ENCODE measurements at regions not wholly inside any gene's neighbourhood (a gene's known extent, or its start where the extent isn't known, plus 50 kb on each side); places are given as distances from the start of the nearest gene placed in this dataset.
"Not testable (repeated sequence)": the region's sequence is repeated elsewhere in the genome, so short reads cannot be mapped to it uniquely, and the experiment has no call there.

GRCh38 chr2:153626676-153627075 lies 148.1 kb upstream of the RPRM start:
- no peak for DNase-seq

GRCh38 chr2:153635494-153635893 lies 156.9 kb upstream of the RPRM start:
- no peak for DNase-seq

- DNase-seq = no peak
Observed at GRCh38 chr2:153641046-153641445, 162.5 kb upstream of the RPRM start.

- no peak for DNase-seq
Observed at GRCh38 chr2:153644955-153645354, 166.4 kb upstream of the RPRM start.

GRCh38 chr2:153645599-153645998 lies 167.0 kb upstream of the RPRM start:
- no peak for DNase-seq

- DNase-seq = no peak
Observed at GRCh38 chr2:153657651-153658050, 179.1 kb upstream of the RPRM start.

GRCh38 chr2:153661801-153662200 lies 183.2 kb upstream of the RPRM start:
- no peak for DNase-seq

GRCh38 chr2:153663371-153663770 lies 184.8 kb upstream of the RPRM start:
- no peak for DNase-seq

GRCh38 chr2:153664009-153664408 lies 185.4 kb upstream of the RPRM start:
- DNase-seq = not testable (repeated sequence)

- DNase-seq = no peak
Observed at GRCh38 chr2:153667475-153667874, 188.9 kb upstream of the RPRM start.

- no peak for DNase-seq
Observed at GRCh38 chr2:153668923-153669322, 190.4 kb upstream of the RPRM start.

- DNase-seq = no peak
Observed at GRCh38 chr2:153710128-153710527, 161.6 kb upstream of the GALNT13 start.

- no peak for DNase-seq
Observed at GRCh38 chr2:153715218-153715850, 156.4 kb upstream of the GALNT13 start.

GRCh38 chr2:153717060-153717459 lies 154.7 kb upstream of the GALNT13 start:
- no peak for DNase-seq

GRCh38 chr2:153739394-153739793 lies 132.3 kb upstream of the GALNT13 start:
- no peak for DNase-seq

GRCh38 chr2:153761936-153762335 lies 109.8 kb upstream of the GALNT13 start:
- no peak for DNase-seq

- DNase-seq = no peak
Observed at GRCh38 chr2:153766415-153766814, 105.3 kb upstream of the GALNT13 start.

- DNase-seq = peak in 3 of 14 donors; percentile 2 to 37 (median 3)
Observed at GRCh38 chr2:153770359-153770991, 101.2 kb upstream of the GALNT13 start.

GRCh38 chr2:153780241-153780640 lies 91.5 kb upstream of the GALNT13 start:
- DNase-seq = no peak

- no peak for DNase-seq
Observed at GRCh38 chr2:153786016-153786415, 85.7 kb upstream of the GALNT13 start.

- no peak for DNase-seq
Observed at GRCh38 chr2:153787612-153788011, 84.1 kb upstream of the GALNT13 start.

GRCh38 chr2:153802671-153803070 lies 69.1 kb upstream of the GALNT13 start:
- no peak for DNase-seq

GRCh38 chr2:153808679-153809078 lies 63.0 kb upstream of the GALNT13 start:
- DNase-seq = no peak

GRCh38 chr2:153811516-153811915 lies 60.2 kb upstream of the GALNT13 start:
- peak in 2 of 14 donors; percentile 1 to 5 for DNase-seq

GRCh38 chr2:153812632-153813031 lies 59.1 kb upstream of the GALNT13 start:
- DNase-seq = no peak
